ENCODE measurements at regions not wholly inside any gene's neighbourhood (a gene's known extent, or its start where the extent isn't known, plus 50 kb on each side); places are given as distances from the start of the nearest gene placed in this dataset.

- TF ChIP-seq POLR2A (IDR thresholded peaks at IDR 0.05; ENCODE audit: low read length): no peak
- TF ChIP-seq GATA1 (IDR thresholded peaks at IDR 0.05; ENCODE audit: low read depth, low read length): no peak
These were observed 419.0 kb downstream of the PLK2 start for GRCh38 chr5:58040846-58041245.
